Esophagus squamous epithelium (tissue), 5 donors: ENCODE measurements at regions not wholly inside any gene's neighbourhood (a gene's known extent, or its start where the extent isn't known, plus 50 kb on each side); places are given as distances from the start of the nearest gene placed in this dataset.

Source experiments
- DNase-seq: peaks from one replicate; lab custom pipeline; 2025; lab: John Stamatoyannopoulos, UW
- H3K27ac ChIP-seq, 4 donors: fragments of 200-600 bp; sonication (generic); one replicate each; pipeline ENCODE4 v1.5.1; 2016 to 2019; ENCODE audit warnings: mild to moderate bottlenecking in 1 of 4
- H3K27me3 ChIP-seq, 4 donors: fragments of 200-600 bp; sonication (generic); 1 replicate in 3 of 4; 2 replicates in 1 of 4; pipeline versions ENCODE4 v1.5.1 to v1.6.0; 2017 to 2021; ENCODE audit warnings: antibody characterized with exemption in 1 of 4
- H3K36me3 ChIP-seq, 3 donors: fragments of 200-600 bp; sonication (generic); one replicate each; pipeline ENCODE4 v1.5.1; 2016 to 2019
- H3K4me1 ChIP-seq, 3 donors: fragments of 200-600 bp; sonication (generic); one replicate each; pipeline ENCODE4 v1.5.1; 2017 to 2019
- H3K4me3 ChIP-seq, 4 donors: fragments of 200-600 bp; sonication (generic); 1 replicate in 3 of 4; 2 replicates in 1 of 4; pipeline ENCODE4 v1.5.1; 2016 to 2019; ENCODE audit warnings: mild to moderate bottlenecking in 2 of 4, moderate library complexity in 1 of 4
- H3K9me3 ChIP-seq, 3 donors: fragments of 200-600 bp; sonication (generic); one replicate each; pipeline ENCODE4 v1.5.1; 2016 to 2019
- POLR2A ChIP-seq, 4 donors: fragments of 450-650 bp; IDR thresholded peaks; one replicate each; pipeline ENCODE4 v1.6.1; 2017; ENCODE audit warnings: antibody characterized with exemption in 4 of 4, mild to moderate bottlenecking in 4 of 4, moderate library complexity in 3 of 4
- WGBS, 2 donors: methylation state at CpG; one replicate each; pipeline ENCODE4 v1.1.5; 2018; 5-methylcytosine and 5-hydroxymethylcytosine counted together
- intact Hi-C: fragments of 100-400 bp; cut with DNase I; formaldehyde crosslinking; loops from one replicate; pipeline ENCODE4 v1.15.0; 2022
- TF ChIP-seq, protein P1 (sequence below), 6 experiments: fragments of 450-650 bp in 4 of 6; fragments of 200-600 bp in 2 of 6; sonication (generic) in 2 of 6; IDR thresholded peaks; one replicate each; pipeline ENCODE4 v1.5.1; 2016 to 2019; ENCODE audit warnings: antibody characterized with exemption in 6 of 6, mild to moderate bottlenecking in 4 of 6, moderate library complexity in 4 of 6
- donor health status: DM: yes; HTN: yes; CAD: no.

GRCh38 chr5:38775218-38775840, 70.5 kb upstream of the OSMR start:
- DNase-seq, result no peak
- Histone ChIP-seq H3K4me3 (no peak overlapping the region), H3K4me1 (no peaks in the 10 kb centered on the region), H3K9me3 (no peaks in the 10 kb centered on the region), H3K36me3 (no peaks in the 10 kb centered on the region), H3K27me3 (no peaks in the 10 kb centered on the region), H3K27ac (no peak overlapping the region)
- TF ChIP-seq, protein P1, sequence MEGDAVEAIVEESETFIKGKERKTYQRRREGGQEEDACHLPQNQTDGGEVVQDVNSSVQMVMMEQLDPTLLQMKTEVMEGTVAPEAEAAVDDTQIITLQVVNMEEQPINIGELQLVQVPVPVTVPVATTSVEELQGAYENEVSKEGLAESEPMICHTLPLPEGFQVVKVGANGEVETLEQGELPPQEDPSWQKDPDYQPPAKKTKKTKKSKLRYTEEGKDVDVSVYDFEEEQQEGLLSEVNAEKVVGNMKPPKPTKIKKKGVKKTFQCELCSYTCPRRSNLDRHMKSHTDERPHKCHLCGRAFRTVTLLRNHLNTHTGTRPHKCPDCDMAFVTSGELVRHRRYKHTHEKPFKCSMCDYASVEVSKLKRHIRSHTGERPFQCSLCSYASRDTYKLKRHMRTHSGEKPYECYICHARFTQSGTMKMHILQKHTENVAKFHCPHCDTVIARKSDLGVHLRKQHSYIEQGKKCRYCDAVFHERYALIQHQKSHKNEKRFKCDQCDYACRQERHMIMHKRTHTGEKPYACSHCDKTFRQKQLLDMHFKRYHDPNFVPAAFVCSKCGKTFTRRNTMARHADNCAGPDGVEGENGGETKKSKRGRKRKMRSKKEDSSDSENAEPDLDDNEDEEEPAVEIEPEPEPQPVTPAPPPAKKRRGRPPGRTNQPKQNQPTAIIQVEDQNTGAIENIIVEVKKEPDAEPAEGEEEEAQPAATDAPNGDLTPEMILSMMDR (IDR thresholded peaks at IDR 0.05), result no peak
- no peak for TF ChIP-seq POLR2A (IDR thresholded peaks at IDR 0.05)
- intact Hi-C loops, result no loop called here
- WGBS, 2 donors, result 85 to 87% methylated on average over 5 of the region's 5 CpGs

GRCh38 chr5:38776149-38776896, 69.5 kb upstream of the OSMR start:
- no peak for DNase-seq
- intact Hi-C loops, result no loop called here
- TF ChIP-seq POLR2A (IDR thresholded peaks at IDR 0.05), result no peak
- TF ChIP-seq, protein P1 (IDR thresholded peaks at IDR 0.05), result no peak
- Histone ChIP-seq H3K4me1 (peaks cover 0 to 8% (median 0%) of the 10 kb centered on the region in 3 donors), H3K27ac (no peak overlapping the region), H3K27me3 (no peaks in the 10 kb centered on the region), H3K9me3 (no peaks in the 10 kb centered on the region), H3K36me3 (no peaks in the 10 kb centered on the region), H3K4me3 (no peak overlapping the region)
- 48 to 49% methylated on average over 6 of the region's 6 CpGs for WGBS, 2 donors

GRCh38 chr5:38777111-38777510, 68.7 kb upstream of the OSMR start:
- Histone ChIP-seq H3K27me3 (no peaks in the 10 kb centered on the region), H3K36me3 (no peaks in the 10 kb centered on the region), H3K4me1 (peaks cover 0 to 12% (median 0%) of the 10 kb centered on the region in 3 donors), H3K4me3 (no peak overlapping the region), H3K9me3 (no peaks in the 10 kb centered on the region), H3K27ac (no peak overlapping the region)
- WGBS, 2 donors, result 33 to 63% methylated on average over 2 of the region's 2 CpGs
- DNase-seq, result no peak
- TF ChIP-seq, protein P1 (IDR thresholded peaks at IDR 0.05), result no peak
- TF ChIP-seq POLR2A (IDR thresholded peaks at IDR 0.05), result no peak
- intact Hi-C loops, result no loop called here

- Histone ChIP-seq H3K4me1 (peaks cover 0 to 33% (median 0%) of the 10 kb centered on the region in 3 donors), H3K9me3 (no peaks in the 10 kb centered on the region), H3K36me3 (no peaks in the 10 kb centered on the region), H3K27me3 (no peaks in the 10 kb centered on the region), H3K4me3 (no peak overlapping the region), H3K27ac (no peak overlapping the region)
- no peak for DNase-seq
- intact Hi-C loops, result no loop called here
- TF ChIP-seq, protein P1 (IDR thresholded peaks at IDR 0.05), result no peak
- no peak for TF ChIP-seq POLR2A (IDR thresholded peaks at IDR 0.05)
Observed at GRCh38 chr5:38780316-38780715, 65.5 kb upstream of the OSMR start.

DNA sequence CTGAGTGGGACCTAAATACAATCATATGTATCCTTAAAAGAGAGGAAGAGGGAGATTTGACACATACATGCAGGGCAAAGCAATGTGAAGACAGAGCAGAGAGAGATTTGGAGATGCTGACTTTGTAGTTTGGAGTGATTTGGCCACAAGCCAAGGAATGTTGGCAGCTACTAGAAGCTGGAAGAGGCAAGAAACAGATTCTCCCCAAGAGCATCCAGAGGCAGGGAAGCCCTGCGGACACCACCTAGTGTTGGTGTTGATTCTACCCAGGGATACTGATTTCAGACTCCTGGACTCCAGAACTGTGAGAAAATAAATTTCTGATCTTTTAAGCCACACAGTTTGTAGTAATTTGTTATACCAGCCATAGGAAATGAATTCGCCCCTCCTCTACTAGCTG, 64.9 kb upstream of the OSMR start:
- no peak for DNase-seq
- H3K9me3 ChIP-seq, result no peaks in the 10 kb centered on the region
- H3K27me3 ChIP-seq, result no peaks in the 10 kb centered on the region
- peaks cover 0 to 33% (median 0%) of the 10 kb centered on the region in 3 donors for H3K4me1 ChIP-seq
- H3K4me3 ChIP-seq, result no peak overlapping the region
- WGBS, 2 donors, result 38 to 41% methylated on average over 2 of the region's 2 CpGs
- intact Hi-C loops, result no loop called here
- TF ChIP-seq, protein P1 (IDR thresholded peaks at IDR 0.05), result peak in 2 of 6 experiments; percentile 10 to 11
- no peak for TF ChIP-seq POLR2A (IDR thresholded peaks at IDR 0.05)
- no peak overlapping the region for H3K27ac ChIP-seq
- no peaks in the 10 kb centered on the region for H3K36me3 ChIP-seq
